ENCODE measurements at regions not wholly inside any gene's neighbourhood (a gene's known extent, or its start where the extent isn't known, plus 50 kb on each side); places are given as distances from the start of the nearest gene placed in this dataset.

- TF ChIP-seq MAX (IDR thresholded peaks at IDR 0.05) (no peak), ELK1 (IDR thresholded peaks at IDR 0.05; ENCODE audit: low read depth, low read length) (no peak), CTCF (IDR thresholded peaks at IDR 0.05) (no peak), SMC3 (IDR thresholded peaks at IDR 0.05) (no peak), BHLHE40 (IDR thresholded peaks at IDR 0.05; ENCODE audit: low read depth, low read length) (no peak), MYC (IDR thresholded peaks at IDR 0.05; ENCODE audit: borderline replicate concordance, low read length) (no peak), KDM5A (IDR thresholded peaks at IDR 0.05) (no peak), EHF (CRISPR knock-in tag; IDR thresholded peaks at IDR 0.05) (no peak), POLR2A (IDR thresholded peaks at IDR 0.05; ENCODE audit: low read length) (no peak), JUNB (IDR thresholded peaks at IDR 0.05) (no peak)
Measured at GRCh38 chr5:77145666-77146065, 58.6 kb upstream of the ZBED3 start.
